K562 (cell line): ENCODE measurements at regions not wholly inside any gene's neighbourhood (a gene's known extent, or its start where the extent isn't known, plus 50 kb on each side); places are given as distances from the start of the nearest gene placed in this dataset.

Experiments used
- ATAC-seq: fragments of 200-7000 bp; cut with Tn5 transposase; 3 replicates; pipeline ENCODE4 v1.9.1; 2020; ENCODE audit warnings: moderate library complexity
- BruUV-seq: library from RNA; stranded (reverse); fragments of 400-500 nt; replicated peaks from 2 replicates; lab custom pipeline; 2021; lab: Mats Ljungman, UMichigan
- CTCF ChIA-PET: fragments of 300-600 bp; formaldehyde crosslinking; extraction: SDS; loops from one replicate; lab custom pipeline; 2021; ENCODE audit warnings: low intra/inter-chr PET ratio; lab: Yijun Ruan, JAX
- POLR2A ChIA-PET: fragments of 300-600, 350-650 bp; sonication (Branson Sonifier 250); formaldehyde crosslinking; extraction: SDS; loops from one replicate; lab custom pipeline; 2021; ENCODE audit warnings: antibody characterized with exemption, inconsistent platforms; lab: Yijun Ruan, JAX
- DNase-seq, 4 experiments: peaks; one replicate each; pipeline versions ENCODE4 v3.0.0 to v3.0.0-alpha.2; 2011 to 2018; ENCODE audit warnings: low spot score in 3 of 4, mixed read lengths in 3 of 4; ENCODE audit errors: extremely low read depth in 1 of 4
- FAIRE-seq: peaks from 2 replicates; lab custom pipeline; 2011; peaks lifted over from hg19 to GRCh38; lab: Jason Lieb, UNC
- H2AFZ ChIP-seq: 2 replicates; pipeline ENCODE4 v1.6.0; 2011; ENCODE audit warnings: low read depth, low read length, control low read depth, inconsistent platforms
- H3K27ac ChIP-seq: fragments of 200-600 bp; 3 replicates; pipeline ENCODE4 v1.8.0; 2011; ENCODE audit warnings: low read depth, mild to moderate bottlenecking, control low read depth, inconsistent platforms, low read length, moderate library complexity, mixed read lengths; ENCODE audit errors: extremely low read depth
- H3K27me3 ChIP-seq, 2 experiments: fragments of 300-600 bp in 1 of 2; 2 replicates in 1 of 2; 3 replicates in 1 of 2; pipeline versions ENCODE4 v1.6.0 to v1.8.0; 2011; ENCODE audit warnings: inconsistent platforms in 2 of 2, low read length in 2 of 2, mild to moderate bottlenecking in 1 of 2, mixed read lengths in 1 of 2, moderate library complexity in 1 of 2; ENCODE audit not compliant: control insufficient read depth in 2 of 2, insufficient read depth in 2 of 2
- H3K36me3 ChIP-seq: fragments of 300-600 bp; 3 replicates; pipeline ENCODE4 v1.8.0; 2011; ENCODE audit warnings: mild to moderate bottlenecking, low read length, inconsistent platforms; ENCODE audit not compliant: control insufficient read depth, insufficient read depth
- H3K4me1 ChIP-seq, 2 experiments: fragments of 200-600 bp in 1 of 2; replicated peaks in 1 of 2; 2 replicates in 1 of 2; 3 replicates in 1 of 2; pipeline versions ENCODE4 v1.5.1 to v1.8.0; 2011; ENCODE audit warnings: inconsistent platforms in 2 of 2, low read length in 2 of 2, mild to moderate bottlenecking in 1 of 2, mixed read lengths in 1 of 2, moderate library complexity in 1 of 2; ENCODE audit not compliant: control insufficient read depth in 2 of 2, insufficient read depth in 2 of 2
- H3K4me2 ChIP-seq: 2 replicates; pipeline ENCODE4 v1.6.1; 2011; ENCODE audit warnings: low read length, control low read depth, inconsistent platforms, mixed read lengths; ENCODE audit not compliant: insufficient read depth
- H3K4me3 ChIP-seq: fragments of 200-600 bp; sonication (generic), shearing (Covaris generic); 2 replicates; pipeline ENCODE4 v1.5.1; 2016; ENCODE audit warnings: control low read depth, inconsistent platforms
- H3K79me2 ChIP-seq: fragments of 200-600 bp; 3 replicates; pipeline ENCODE4 v1.8.0; 2011; ENCODE audit warnings: low read length, inconsistent platforms; ENCODE audit not compliant: control insufficient read depth, insufficient read depth
- H3K9ac ChIP-seq, 2 experiments: 2 replicates each; pipeline versions ENCODE4 v1.6.0 to v1.6.1; 2011; ENCODE audit warnings: low read depth in 2 of 2, low read length in 2 of 2, control low read depth in 1 of 2, inconsistent platforms in 1 of 2, mild to moderate bottlenecking in 1 of 2, mixed read lengths in 1 of 2; ENCODE audit not compliant: insufficient read depth in 1 of 2
- H3K9me1 ChIP-seq: one replicate; pipeline ENCODE4 v1.6.0; 2011; ENCODE audit warnings: inconsistent platforms, mild to moderate bottlenecking, low read length, moderate library complexity; ENCODE audit not compliant: control insufficient read depth, insufficient read depth
- H3K9me3 ChIP-seq: replicated peaks from 2 replicates; pipeline ENCODE4 v1.5.1; 2011; ENCODE audit warnings: low read depth, low read length, inconsistent platforms; ENCODE audit not compliant: control insufficient read depth, insufficient read depth
- H4K20me1 ChIP-seq: replicated peaks from 2 replicates; pipeline ENCODE4 v1.6.1; 2011; ENCODE audit warnings: low read length, inconsistent platforms, mixed read lengths; ENCODE audit not compliant: control insufficient read depth, insufficient read depth
- DDX20 ChIP-seq: fragments of 450-650 bp; IDR thresholded peaks from 2 replicates; pipeline ENCODE4 v1.6.1; 2016; ENCODE audit warnings: missing genetic modification characterization, low read depth, mild to moderate bottlenecking, missing compliant biosample characterization, moderate library complexity
- HOXB6 ChIP-seq: fragments of 250-450 bp; sonication (Bioruptor Pico); IDR thresholded peaks from 2 replicates; pipeline ENCODE4 v1.5.1; 2022; ENCODE audit warnings: mild to moderate bottlenecking, borderline replicate concordance
- MCM3 ChIP-seq: fragments of 450-650 bp; IDR thresholded peaks from 2 replicates; pipeline ENCODE4 v1.6.1; 2016
- MYNN ChIP-seq, 2 experiments: sonication (generic); formaldehyde crosslinking in 1 of 2; IDR thresholded peaks; 2 replicates each; pipeline versions ENCODE4 v1.5.0 to v1.6.1; 2016 to 2020; ENCODE audit warnings: antibody characterized with exemption in 1 of 2, missing genetic modification reagents in 1 of 2
- NCOA4 ChIP-seq: fragments of 450-650 bp; IDR thresholded peaks from 2 replicates; pipeline ENCODE4 v1.6.1; 2018; ENCODE audit warnings: mild to moderate bottlenecking; ENCODE audit not compliant: partially characterized antibody
- SIN3B ChIP-seq: fragments of 450-650 bp; IDR thresholded peaks from 2 replicates; pipeline ENCODE4 v1.6.1; 2017; ENCODE audit warnings: low read depth, mild to moderate bottlenecking, moderate library complexity
- WGBS: fragments of 100-300 bp; shearing (Covaris generic); methylation state at CpG from one replicate; pipeline ENCODE4 v1.1.6; 2016; ENCODE audit warnings: low coverage, mixed read lengths; ENCODE audit not compliant: insufficient coverage; ENCODE audit errors: missing lambda C conversion rate; 5-methylcytosine and 5-hydroxymethylcytosine counted together
- in situ Hi-C: fragments of 300-500 bp; cut with MboI; formaldehyde crosslinking; loops from 4 replicates; pipeline ENCODE4 v1.15.0; 2018; ENCODE audit warnings: inconsistent platforms, mixed read lengths
- intact Hi-C: fragments of 100-400 bp; cut with micrococcal nuclease; formaldehyde crosslinking; loops from 2 replicates; pipeline ENCODE4 v1.14.2; 2022
- TF ChIP-seq, protein P1 (sequence below), 3 experiments: fragments of 200-800 bp in 1 of 3; fragments of 250-450 bp in 1 of 3; fragments of 450-650 bp in 1 of 3; sonication (Bioruptor Pico) in 1 of 3; sonication (Bioruptor generic) in 1 of 3; formaldehyde crosslinking in 1 of 3; IDR thresholded peaks; 2 replicates each; pipeline versions ENCODE4 v1.6.1 to v1.8.0; 2016 to 2022; ENCODE audit warnings: mild to moderate bottlenecking in 2 of 3, missing genetic modification characterization in 2 of 3, missing compliant biosample characterization in 1 of 3, moderate library complexity in 1 of 3
- TF ChIP-seq, protein P2 (sequence below), 2 experiments: fragments of 450-650 bp; IDR thresholded peaks; 2 replicates each; pipeline ENCODE4 v1.6.1; 2016; ENCODE audit warnings: mild to moderate bottlenecking in 2 of 2, borderline replicate concordance in 1 of 2, low read depth in 1 of 2, moderate library complexity in 1 of 2

DNA sequence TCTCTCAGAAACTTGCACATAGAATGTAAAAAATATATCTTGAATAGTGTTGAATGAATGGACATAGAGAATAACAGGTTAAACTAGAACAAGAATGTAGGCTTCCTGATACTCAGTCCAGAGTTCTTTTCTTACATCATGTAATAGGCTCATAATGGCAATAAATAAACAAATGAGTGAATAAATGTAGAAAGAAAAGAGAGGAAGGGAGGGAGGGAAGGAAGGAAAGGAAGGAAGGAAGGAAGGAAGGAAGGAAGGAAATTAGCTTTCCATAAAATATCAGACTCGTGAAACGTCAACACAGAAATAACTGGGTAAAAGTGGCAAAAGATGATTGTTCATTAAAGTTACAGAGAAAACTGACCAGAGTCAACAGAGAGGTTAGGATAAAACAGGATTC lies 2001.0 kb downstream of the LRRC4C start:
- Histone ChIP-seq H2AFZ (no peak overlapping the region), H3K9me1 (no peaks in the 10 kb centered on the region), H3K4me1 (no peaks in the 10 kb centered on the region), H3K4me2 (no peak overlapping the region), H3K9ac (no peak overlapping the region), H3K9me3 (no peaks in the 10 kb centered on the region), H3K79me2 (no peaks in the 10 kb centered on the region), H4K20me1 (no peaks in the 10 kb centered on the region), H3K27ac (no peak overlapping the region), H3K36me3 (no peaks in the 10 kb centered on the region), H3K27me3 (no peaks in the 10 kb centered on the region), H3K4me3 (no peak overlapping the region)
- intact Hi-C loops, result no loop called here
- FAIRE-seq (no peak), ATAC-seq (no peak), DNase-seq (no peak)
- in situ Hi-C loops, result no loop called here
- no TSS peak for BruUV-seq
- TF ChIP-seq HOXB6 (CRISPR knock-in tag) (no peak), SIN3B (no peak), MYNN (IDR thresholded peaks at IDR 0.05) (no peak), MYNN (CRISPR knock-in tag; IDR thresholded peaks at IDR 0.05) (no peak), DDX20 (no peak), MCM3 (no peak), NCOA4 (no peak)
- TF ChIP-seq, protein P1, sequence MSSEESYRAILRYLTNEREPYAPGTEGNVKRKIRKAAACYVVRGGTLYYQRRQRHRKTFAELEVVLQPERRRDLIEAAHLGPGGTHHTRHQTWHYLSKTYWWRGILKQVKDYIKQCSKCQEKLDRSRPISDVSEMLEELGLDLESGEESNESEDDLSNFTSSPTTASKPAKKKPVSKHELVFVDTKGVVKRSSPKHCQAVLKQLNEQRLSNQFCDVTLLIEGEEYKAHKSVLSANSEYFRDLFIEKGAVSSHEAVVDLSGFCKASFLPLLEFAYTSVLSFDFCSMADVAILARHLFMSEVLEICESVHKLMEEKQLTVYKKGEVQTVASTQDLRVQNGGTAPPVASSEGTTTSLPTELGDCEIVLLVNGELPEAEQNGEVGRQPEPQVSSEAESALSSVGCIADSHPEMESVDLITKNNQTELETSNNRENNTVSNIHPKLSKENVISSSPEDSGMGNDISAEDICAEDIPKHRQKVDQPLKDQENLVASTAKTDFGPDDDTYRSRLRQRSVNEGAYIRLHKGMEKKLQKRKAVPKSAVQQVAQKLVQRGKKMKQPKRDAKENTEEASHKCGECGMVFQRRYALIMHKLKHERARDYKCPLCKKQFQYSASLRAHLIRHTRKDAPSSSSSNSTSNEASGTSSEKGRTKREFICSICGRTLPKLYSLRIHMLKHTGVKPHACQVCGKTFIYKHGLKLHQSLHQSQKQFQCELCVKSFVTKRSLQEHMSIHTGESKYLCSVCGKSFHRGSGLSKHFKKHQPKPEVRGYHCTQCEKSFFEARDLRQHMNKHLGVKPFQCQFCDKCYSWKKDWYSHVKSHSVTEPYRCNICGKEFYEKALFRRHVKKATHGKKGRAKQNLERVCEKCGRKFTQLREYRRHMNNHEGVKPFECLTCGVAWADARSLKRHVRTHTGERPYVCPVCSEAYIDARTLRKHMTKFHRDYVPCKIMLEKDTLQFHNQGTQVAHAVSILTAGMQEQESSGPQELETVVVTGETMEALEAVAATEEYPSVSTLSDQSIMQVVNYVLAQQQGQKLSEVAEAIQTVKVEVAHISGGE (CRISPR knock-in tag; IDR thresholded peaks at IDR 0.05), result no peak
- TF ChIP-seq, protein P2, sequence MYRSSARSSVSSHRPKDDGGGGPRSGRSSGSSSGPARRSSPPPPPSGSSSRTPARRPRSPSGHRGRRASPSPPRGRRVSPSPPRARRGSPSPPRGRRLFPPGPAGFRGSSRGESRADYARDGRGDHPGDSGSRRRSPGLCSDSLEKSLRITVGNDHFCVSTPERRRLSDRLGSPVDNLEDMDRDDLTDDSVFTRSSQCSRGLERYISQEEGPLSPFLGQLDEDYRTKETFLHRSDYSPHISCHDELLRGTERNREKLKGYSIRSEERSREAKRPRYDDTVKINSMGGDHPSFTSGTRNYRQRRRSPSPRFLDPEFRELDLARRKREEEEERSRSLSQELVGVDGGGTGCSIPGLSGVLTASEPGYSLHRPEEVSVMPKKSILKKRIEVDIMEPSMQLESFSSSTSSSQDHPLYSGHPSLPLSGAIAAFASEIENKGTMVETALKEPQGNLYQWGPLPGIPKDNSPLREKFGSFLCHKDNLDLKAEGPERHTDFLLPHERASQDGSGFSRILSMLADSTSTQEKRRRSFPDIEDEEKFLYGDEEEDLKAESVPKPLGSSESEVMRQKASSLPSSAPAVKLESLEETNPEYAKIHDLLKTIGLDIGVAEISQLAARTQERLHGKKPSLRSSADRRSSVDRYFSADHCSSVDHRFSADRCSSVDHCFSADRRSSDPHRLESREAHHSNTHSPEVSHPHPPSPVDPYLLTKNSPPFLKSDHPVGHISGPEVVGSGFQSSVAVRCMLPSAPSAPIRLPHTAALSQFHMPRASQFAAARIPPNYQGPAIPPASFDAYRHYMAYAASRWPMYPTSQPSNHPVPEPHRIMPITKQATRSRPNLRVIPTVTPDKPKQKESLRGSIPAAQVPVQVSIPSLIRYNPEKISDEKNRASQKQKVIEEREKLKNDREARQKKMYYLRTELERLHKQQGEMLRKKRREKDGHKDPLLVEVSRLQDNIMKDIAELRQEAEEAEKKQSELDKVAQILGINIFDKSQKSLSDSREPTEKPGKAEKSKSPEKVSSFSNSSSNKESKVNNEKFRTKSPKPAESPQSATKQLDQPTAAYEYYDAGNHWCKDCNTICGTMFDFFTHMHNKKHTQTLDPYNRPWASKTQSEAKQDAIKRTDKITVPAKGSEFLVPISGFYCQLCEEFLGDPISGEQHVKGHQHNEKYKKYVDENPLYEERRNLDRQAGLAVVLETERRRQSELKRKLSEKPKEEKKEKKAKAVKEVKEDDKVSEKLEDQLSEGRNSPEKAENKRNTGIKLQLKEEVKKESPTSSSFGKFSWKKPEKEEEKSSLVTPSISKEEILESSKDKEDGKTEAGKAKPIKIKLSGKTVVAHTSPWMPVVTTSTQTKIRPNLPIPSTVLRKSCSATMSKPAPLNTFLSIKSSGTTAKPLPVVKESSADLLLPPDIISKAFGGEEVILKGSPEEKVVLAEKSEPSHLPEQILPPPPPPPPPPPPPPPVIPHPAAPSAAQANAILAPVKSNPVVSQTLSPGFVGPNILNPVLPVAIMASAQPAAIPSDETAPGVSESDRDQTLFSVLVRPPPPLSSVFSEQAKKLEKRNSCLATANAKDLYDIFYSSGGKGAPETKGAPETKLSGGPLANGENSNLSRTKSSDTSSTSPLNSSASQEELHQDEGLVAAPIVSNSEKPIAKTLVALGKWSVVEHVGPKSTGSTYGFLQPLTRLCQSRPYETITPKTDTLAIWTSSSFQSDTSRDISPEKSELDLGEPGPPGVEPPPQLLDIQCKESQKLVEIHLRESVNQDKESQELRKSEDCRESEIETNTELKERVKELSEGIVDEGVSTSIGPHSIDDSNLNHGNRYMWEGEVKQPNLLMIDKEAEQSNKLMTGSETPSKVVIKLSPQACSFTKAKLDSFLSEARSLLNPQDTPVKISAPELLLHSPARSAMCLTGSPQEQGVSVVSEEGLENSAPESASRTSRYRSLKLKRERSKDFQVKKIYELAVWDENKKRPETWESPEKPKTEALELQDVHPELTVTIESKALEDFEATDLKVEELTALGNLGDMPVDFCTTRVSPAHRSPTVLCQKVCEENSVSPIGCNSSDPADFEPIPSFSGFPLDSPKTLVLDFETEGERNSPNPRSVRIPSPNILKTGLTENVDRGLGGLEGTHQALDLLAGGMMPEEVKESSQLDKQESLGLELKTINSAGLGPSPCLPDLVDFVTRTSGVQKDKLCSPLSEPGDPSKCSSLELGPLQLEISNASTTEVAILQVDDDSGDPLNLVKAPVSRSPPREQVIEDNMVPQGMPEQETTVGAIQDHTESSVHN (IDR thresholded peaks at IDR 0.05; ENCODE audit: borderline replicate concordance in 1 of 2, low read depth in 1 of 2), result no peak
- WGBS, result no CpG with 5 or more reads among the region's 2 CpGs
- ChIA-PET POLR2A (no interaction called here), CTCF (no interaction called here)
